GM12878 (cell line): ENCODE measurements at regions not wholly inside any gene's neighbourhood (a gene's known extent, or its start where the extent isn't known, plus 50 kb on each side); places are given as distances from the start of the nearest gene placed in this dataset.

ENCODE experiments used
- POLR2AphosphoS5 ChIP-seq: IDR thresholded peaks from 2 replicates; pipeline ENCODE4 v1.6.1; 2011; ENCODE audit warnings: mild to moderate bottlenecking, low read length, inconsistent platforms
- SUZ12 ChIP-seq: fragments of 200-600 bp; sonication (generic); IDR thresholded peaks from one replicate; pipeline ENCODE4 v1.6.1; 2018; ENCODE audit warnings: antibody characterized with exemption, mild to moderate bottlenecking; ENCODE audit not compliant: unreplicated experiment

- TF ChIP-seq SUZ12: no peak
- TF ChIP-seq POLR2AphosphoS5: no peak
Measured at GRCh38 chr1:38624336-38625039, 235.1 kb downstream of the RRAGC start.
